IPS-NIHi7 (cell line): ENCODE measurements at regions not wholly inside any gene's neighbourhood (a gene's known extent, or its start where the extent isn't known, plus 50 kb on each side); places are given as distances from the start of the nearest gene placed in this dataset.

Experiments
- DNase-seq: peaks from one replicate; pipeline ENCODE4 v3.0.0; 2012; ENCODE audit warnings: mixed read lengths; ENCODE audit errors: extremely low spot score

- no peak for DNase-seq
Measured at GRCh38 chr16:16790597-16790996, 411.7 kb downstream of the NPIPA7 start.

DNA sequence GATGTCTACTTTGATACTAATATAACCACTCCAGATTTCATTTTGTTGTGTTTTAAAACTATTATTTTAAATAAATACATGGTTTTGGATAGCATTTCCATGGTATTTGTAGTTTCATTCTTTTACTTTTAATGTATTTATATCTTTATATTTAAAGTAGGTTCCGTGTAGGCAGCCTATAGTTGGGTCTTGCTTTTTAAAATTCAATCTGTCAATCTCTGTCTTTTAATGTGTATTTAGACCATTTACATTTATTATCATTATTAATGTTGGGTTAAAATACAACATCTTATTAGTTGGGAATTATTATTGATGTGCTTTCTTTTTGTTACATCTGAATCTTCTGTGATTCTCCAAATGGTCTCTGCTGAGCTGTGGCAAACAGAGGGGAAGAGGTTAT, 412.1 kb downstream of the NPIPA7 start:
- DNase-seq = no peak

DNA sequence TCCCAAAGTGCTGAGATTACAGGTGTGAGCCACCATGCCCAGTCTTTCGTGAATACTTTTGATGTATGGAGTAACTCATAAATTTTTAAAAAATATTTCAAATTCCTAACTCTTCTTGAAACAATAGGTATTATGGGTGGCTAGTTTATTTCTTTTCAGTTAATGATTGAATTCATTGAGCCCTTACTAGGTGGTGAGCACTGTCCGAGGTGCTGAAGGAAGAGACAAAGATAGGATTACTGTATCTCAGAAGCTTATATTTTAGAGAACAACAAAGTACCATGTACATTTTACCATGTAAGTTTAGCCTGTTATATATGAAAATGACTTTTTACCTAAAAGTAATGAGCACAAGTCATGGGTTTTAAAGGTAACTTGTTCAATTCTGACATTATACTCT, 418.3 kb downstream of the NPIPA7 start:
- DNase-seq = peak; percentile 29

- DNase-seq = no peak
Measured at GRCh38 chr16:16798504-16798903, 419.6 kb downstream of the NPIPA7 start.

- DNase-seq = no peak
Measured at GRCh38 chr16:16805809-16806208, 426.9 kb downstream of the NPIPA7 start.

GRCh38 chr16:16815641-16816040, 436.7 kb downstream of the NPIPA7 start:
- no peak for DNase-seq

DNA sequence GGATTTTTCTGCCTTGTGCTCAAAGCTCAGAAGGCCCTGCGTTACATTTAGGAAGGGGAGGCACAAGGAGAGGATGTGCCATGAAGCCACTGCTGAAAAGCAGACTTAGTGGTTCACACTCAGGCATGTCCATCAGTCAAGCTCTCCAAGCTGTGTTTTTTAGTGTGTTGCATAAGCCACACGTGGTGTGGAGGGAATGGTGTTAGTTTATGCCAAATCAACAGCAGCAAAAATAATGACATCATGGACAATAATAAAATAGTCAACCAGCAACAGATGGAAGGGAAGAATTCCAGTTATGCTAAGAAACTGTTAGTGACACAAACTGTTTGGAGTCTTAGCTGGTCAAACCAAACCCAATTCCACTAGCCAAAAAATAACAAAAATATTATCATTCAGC, 438.3 kb downstream of the NPIPA7 start:
- no peak for DNase-seq

DNA sequence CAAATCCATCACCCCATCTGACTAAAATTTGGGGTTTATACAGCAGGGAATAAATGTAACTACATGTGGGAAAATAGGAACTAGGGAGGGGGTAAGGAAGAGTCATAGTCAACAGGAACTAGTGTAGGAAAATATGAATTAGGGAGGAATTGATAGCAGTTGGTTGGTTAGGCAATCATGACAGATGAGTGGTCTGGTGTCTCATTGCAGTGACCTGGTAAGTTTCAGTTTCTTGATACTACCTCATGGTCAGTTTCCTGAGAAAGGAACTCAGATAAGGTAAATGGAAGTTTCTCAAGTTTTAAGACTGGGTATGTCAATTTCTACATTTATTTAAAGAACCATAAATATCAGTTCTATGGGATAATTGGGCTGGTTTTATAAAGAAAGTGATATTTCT, 442.3 kb downstream of the NPIPA7 start:
- DNase-seq = no peak

DNA sequence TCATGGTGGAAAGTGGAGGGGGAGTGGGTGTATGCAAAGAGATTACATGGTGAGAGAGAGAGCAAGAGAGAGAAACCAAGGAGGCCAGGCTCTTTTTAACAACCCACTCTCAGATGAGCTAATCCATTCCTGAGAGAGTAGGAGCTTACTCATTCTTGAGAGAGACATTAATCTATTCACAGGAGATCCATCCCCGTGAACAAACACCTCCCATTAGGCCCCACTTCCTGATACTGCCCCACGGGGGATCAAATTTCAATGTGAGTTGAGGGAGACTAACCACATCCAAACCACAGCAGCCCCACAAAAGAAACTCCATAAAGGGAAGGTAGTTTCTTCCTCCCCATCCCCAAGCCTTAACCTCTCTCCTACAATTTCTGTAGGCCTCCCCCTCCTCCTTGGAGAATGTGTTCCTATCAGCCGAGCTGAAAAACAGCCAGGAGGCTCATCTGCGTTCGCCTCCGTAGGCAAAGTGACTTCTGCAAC, 450.0 kb downstream of the NPIPA7 start:
- DNase-seq = peak; percentile 25

DNA sequence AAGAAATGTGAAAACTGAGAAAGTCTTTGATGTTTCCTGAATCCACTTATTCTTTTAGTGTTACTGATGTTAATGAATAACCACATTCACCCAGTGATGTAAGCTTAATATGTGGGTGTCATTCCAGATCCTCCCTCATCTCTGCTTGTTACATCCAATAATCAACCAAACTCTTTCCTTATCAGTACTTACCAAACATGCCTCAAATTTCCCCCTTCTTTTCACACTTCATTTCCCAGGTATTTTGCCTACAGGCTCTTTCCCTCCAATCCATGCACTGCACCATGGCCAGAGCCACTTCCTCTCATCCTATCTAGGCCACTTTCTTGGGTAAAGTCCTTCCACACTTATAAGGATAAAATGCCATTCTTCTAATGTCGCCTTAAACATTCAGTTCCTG, 451.5 kb downstream of the NPIPA7 start:
- no peak for DNase-seq

- DNase-seq = no peak
Measured at GRCh38 chr16:16830973-16831372, 452.0 kb downstream of the NPIPA7 start.

- DNase-seq = no peak
Measured at GRCh38 chr16:16833165-16833564, 454.2 kb downstream of the NPIPA7 start.

DNA sequence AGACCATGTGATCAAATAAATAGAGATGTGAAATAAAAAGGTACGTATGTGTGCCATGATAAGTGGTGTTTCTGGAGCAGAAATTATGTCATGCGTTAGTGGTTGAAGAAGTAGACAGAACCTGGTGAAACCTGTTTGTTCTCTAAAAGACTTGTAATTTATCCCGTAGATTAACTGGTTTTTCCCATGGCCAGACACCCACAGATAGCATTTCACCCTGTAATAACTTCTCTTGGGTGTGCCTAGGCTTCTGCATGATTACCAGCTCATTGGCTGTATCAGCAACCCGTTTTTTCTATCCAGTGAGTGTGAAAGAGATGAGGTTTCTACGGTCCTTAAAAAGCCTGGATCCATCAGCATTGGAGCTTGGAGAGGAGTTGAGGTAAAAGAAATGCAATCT, 471.3 kb downstream of the NPIPA7 start:
- DNase-seq = no peak

DNA sequence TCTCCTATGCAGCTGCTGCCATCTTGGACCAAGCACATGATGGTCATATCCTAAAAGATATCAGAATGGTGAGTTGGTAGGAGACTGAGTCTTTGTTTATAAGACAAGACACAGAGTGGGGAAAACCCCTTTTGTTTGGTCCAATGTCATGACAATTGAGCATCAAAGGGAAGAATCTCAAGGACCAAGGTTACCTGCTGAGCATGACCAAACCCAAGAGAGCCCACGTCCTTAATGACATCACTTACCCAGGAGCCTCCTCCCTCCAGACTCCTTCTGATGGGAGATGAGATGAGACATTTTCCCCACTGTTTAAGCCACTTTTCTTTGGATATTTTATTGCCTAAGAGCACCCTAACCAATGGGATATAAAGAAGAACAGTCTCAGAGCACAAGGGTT, 478.1 kb downstream of the NPIPA7 start:
- no peak for DNase-seq

- DNase-seq = no peak
Measured at GRCh38 chr16:16857603-16858283, 478.8 kb downstream of the NPIPA7 start.

DNA sequence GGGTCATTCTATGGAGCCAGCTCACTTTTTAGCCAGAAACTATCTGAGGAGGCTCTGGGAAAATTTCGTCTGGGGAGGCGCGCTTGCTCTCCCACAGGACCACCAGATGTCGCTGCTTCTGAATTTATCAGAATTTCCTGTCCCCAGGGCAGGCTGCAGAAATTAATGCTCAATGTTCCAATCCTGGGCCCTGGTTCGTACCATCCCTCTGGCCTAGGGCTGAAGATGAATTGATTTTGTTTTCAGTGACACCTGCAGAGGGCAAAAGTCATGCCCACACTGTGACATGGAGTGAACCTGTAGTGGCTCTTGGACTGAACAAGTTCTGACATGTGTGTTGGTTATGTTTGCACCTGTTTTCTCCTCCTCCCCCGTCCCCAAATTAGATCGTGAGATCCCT, 482.6 kb downstream of the NPIPA7 start:
- DNase-seq = peak; percentile 68

DNA sequence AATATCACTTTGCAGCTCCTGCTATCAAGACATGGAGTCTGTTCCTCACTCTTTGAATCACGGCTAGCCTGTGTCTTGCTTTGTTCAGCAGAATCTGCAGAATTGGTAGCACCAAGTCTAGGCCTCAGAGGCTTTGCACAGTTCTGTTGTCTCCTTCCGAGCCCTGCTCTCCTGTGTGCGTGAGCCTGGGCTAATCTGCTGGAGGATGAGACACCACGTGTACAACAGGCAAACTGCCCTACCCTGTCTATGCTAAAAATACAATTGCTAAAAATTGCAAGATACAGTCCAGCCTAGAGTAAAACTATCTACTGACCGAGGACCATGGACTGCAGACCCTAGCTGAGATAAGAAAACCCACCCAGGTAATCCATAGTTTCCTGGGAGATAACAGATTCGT, 484.7 kb downstream of the NPIPA7 start:
- DNase-seq = no peak

GRCh38 chr16:16864536-16864935, 485.6 kb downstream of the NPIPA7 start:
- no peak for DNase-seq

- DNase-seq = no peak
Measured at GRCh38 chr16:16865374-16865773, 486.4 kb downstream of the NPIPA7 start.

DNA sequence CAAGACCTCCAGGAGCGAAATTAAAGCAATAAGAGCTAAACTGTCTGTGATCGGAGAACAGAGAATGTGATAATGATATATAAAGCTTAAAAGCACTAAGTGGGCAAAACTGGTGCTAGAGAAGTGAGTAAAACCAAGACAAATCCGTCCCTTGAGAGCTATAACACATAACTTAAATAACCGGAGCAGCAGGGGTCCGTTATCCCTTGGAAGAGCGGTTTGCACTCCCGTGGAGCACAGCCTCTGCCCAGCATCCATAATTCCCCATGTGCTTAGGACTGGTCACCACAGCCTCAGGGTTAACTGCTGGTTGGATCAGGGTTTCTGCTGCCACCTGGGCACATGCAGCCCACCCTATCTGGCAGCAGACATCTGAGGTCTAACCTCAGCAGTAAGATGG, 489.0 kb downstream of the NPIPA7 start:
- no peak for DNase-seq

- no peak for DNase-seq
Measured at GRCh38 chr16:16868727-16869126, 489.8 kb downstream of the NPIPA7 start.

DNA sequence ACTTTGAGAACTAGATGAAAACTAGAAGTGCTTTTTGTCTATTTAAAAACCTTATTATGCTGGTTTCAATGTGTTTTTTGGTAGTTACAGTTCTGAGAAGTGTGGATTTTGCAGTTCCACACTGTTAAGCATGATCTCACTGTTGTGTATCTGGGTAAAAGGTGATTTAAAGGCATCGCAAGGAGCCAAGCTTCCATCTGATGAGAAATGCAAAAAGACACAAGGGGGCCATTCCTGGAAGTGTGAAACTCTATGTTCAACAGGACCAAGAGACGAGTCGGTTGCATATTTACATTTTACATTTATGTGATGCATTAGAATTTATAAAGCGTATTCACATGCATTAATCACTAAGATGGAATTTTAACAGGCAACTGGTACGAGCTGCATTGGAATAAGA, 490.8 kb downstream of the NPIPA7 start:
- DNase-seq = no peak

GRCh38 chr16:16871196-16871595, 492.3 kb downstream of the NPIPA7 start:
- DNase-seq = peak; percentile 43

GRCh38 chr16:16877061-16877460, 498.1 kb downstream of the NPIPA7 start:
- DNase-seq = no peak
